PC-3 (cell line): ENCODE measurements at regions not wholly inside any gene's neighbourhood (a gene's known extent, or its start where the extent isn't known, plus 50 kb on each side); places are given as distances from the start of the nearest gene placed in this dataset.
"Not testable (repeated sequence)": the region's sequence is repeated elsewhere in the genome, so short reads cannot be mapped to it uniquely, and the experiment has no call there.

Experiments
- EZH2 ChIP-seq: fragments of 300-600 bp; sonication (generic); IDR thresholded peaks from one replicate; pipeline ENCODE4 v1.6.1; 2017; ENCODE audit warnings: antibody characterized with exemption, mild to moderate bottlenecking, low read length; ENCODE audit not compliant: unreplicated experiment
- EZH2phosphoT487 ChIP-seq: fragments of 300-600 bp; sonication (generic); IDR thresholded peaks from 2 replicates; pipeline ENCODE4 v1.6.1; 2018; ENCODE audit warnings: mild to moderate bottlenecking, antibody characterized with exemption, low read length, borderline replicate concordance
- TF ChIP-seq, protein P1 (sequence below): fragments of 300-600 bp; sonication (generic); conservative IDR thresholded peaks from 2 replicates; pipeline ENCODE4 v1.5.1; 2017; ENCODE audit warnings: antibody characterized with exemption, low read depth, mild to moderate bottlenecking, low read length

DNA sequence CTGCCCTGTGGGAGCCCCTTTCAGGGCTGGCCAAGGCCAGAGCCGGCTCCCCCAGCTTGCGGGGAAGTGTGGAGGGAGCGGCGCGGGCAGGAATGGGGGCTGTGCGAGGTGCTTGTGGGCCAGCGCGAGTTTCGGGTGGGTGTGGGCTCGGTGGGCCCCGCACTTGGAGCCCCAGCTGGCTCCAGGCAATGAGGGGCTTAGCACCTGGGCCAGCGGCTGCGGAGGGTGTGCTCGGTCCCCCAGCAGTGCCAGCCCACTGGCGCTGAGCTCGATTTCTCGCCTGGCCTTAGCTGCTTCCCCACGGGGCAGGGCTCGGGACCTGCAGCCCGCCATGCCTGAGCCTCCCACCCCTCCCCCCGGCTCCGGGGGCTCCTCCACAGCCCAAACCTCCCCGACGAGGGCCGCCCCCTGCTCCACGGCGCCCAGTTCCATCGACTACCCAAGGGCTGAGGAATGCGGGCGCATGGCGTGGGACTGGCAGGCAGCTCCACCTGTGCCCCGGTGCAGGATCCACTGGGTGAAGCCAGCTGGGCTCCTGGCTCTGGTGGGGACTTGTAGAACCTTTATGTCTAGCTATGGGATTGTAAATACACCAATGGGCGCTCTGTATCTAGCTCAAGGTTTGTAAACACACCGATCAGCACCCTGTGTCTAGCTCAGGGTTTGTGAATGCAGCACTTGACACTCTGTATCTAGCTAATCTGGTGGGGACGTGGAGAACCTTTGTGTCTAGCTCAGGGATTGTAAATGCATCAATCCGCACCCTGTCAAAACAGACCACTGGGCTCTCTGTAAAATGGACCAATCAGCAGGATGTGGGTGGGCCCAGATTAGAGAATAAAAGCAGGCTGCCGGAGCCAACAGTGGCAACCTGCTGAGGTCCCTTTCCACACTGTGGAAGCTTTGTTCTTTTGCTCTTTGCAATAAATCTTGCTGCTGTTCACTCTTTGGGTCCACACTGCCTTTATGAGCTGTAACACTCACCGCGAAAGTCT, 1379.1 kb downstream of the RAPGEF2 start:
- TF ChIP-seq, protein P1, sequence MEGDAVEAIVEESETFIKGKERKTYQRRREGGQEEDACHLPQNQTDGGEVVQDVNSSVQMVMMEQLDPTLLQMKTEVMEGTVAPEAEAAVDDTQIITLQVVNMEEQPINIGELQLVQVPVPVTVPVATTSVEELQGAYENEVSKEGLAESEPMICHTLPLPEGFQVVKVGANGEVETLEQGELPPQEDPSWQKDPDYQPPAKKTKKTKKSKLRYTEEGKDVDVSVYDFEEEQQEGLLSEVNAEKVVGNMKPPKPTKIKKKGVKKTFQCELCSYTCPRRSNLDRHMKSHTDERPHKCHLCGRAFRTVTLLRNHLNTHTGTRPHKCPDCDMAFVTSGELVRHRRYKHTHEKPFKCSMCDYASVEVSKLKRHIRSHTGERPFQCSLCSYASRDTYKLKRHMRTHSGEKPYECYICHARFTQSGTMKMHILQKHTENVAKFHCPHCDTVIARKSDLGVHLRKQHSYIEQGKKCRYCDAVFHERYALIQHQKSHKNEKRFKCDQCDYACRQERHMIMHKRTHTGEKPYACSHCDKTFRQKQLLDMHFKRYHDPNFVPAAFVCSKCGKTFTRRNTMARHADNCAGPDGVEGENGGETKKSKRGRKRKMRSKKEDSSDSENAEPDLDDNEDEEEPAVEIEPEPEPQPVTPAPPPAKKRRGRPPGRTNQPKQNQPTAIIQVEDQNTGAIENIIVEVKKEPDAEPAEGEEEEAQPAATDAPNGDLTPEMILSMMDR: not testable (repeated sequence)
- not testable (repeated sequence) for TF ChIP-seq EZH2, EZH2phosphoT487
